Gastroesophageal sphincter (tissue), 4 donors: ENCODE measurements at regions not wholly inside any gene's neighbourhood (a gene's known extent, or its start where the extent isn't known, plus 50 kb on each side); places are given as distances from the start of the nearest gene placed in this dataset.

ENCODE experiments used
- ATAC-seq: fragments of 150-250 bp; one replicate; pipeline ENCODE4 v1.9.1; 2016; ENCODE audit warnings: mild to moderate bottlenecking, moderate library complexity
- H3K27ac ChIP-seq, 4 donors: fragments of 200-600 bp; sonication (generic) in 3 of 4; 1 replicate in 3 of 4; 2 replicates in 1 of 4; pipeline ENCODE4 v1.5.1; 2016 to 2019
- H3K27me3 ChIP-seq: fragments of 200-600 bp; sonication (generic); one replicate; pipeline ENCODE4 v1.5.1; 2019
- H3K36me3 ChIP-seq, 2 donors: fragments of 200-600 bp; sonication (generic); one replicate each; pipeline ENCODE4 v1.5.1; 2019; ENCODE audit warnings: control low read depth in 1 of 2
- H3K4me1 ChIP-seq, 3 donors: fragments of 200-600 bp; sonication (generic); 1 replicate in 2 of 3; 2 replicates in 1 of 3; pipeline ENCODE4 v1.5.1; 2016 to 2019; ENCODE audit warnings: control low read depth in 2 of 3
- H3K4me3 ChIP-seq, 2 donors: fragments of 200-600 bp; sonication (generic); one replicate each; pipeline ENCODE4 v1.5.1; 2019; ENCODE audit warnings: mild to moderate bottlenecking in 1 of 2, moderate library complexity in 1 of 2
- H3K9me3 ChIP-seq, 3 donors: fragments of 200-600 bp; sonication (generic); one replicate each; pipeline ENCODE4 v1.5.1; 2017 to 2019; ENCODE audit warnings: control low read depth in 2 of 3
- CTCF ChIP-seq, 4 experiments: fragments of 200-600 bp in 2 of 4; fragments of 450-650 bp in 2 of 4; sonication (generic) in 1 of 4; IDR thresholded peaks; one replicate each; pipeline ENCODE4 v1.5.1; 2017 to 2019; ENCODE audit warnings: antibody characterized with exemption in 4 of 4, mild to moderate bottlenecking in 2 of 4, moderate library complexity in 2 of 4
- EP300 ChIP-seq: sonication (generic); formaldehyde crosslinking; IDR thresholded peaks from one replicate; pipeline ENCODE4 v1.6.1; 2017; ENCODE audit warnings: antibody characterized with exemption, mild to moderate bottlenecking
- POLR2A ChIP-seq, 2 donors: fragments of 450-650 bp; IDR thresholded peaks; one replicate each; pipeline ENCODE4 v1.6.1; 2017; ENCODE audit warnings: antibody characterized with exemption in 2 of 2, mild to moderate bottlenecking in 2 of 2, moderate library complexity in 1 of 2
- POLR2AphosphoS5 ChIP-seq: sonication (generic); formaldehyde crosslinking; IDR thresholded peaks from one replicate; pipeline ENCODE4 v1.6.1; 2017; ENCODE audit warnings: antibody characterized with exemption
- WGBS, 2 donors: methylation state at CpG; one replicate each; pipeline ENCODE4 v1.1.5; 2018; ENCODE audit warnings: low coverage in 1 of 2; 5-methylcytosine and 5-hydroxymethylcytosine counted together

- peaks cover 0 to 5% (median 0%) of the 10 kb centered on the region in 3 donors for H3K4me1 ChIP-seq
- no peaks in the 10 kb centered on the region for H3K9me3 ChIP-seq
- no peak overlapping the region for H3K27ac ChIP-seq
- 93% methylated on average over 2 of the region's 7 CpGs; no CpG with 5 or more reads in 1 of the 2 donors for WGBS, 2 donors
- ATAC-seq: no peak
- no peak for TF ChIP-seq EP300
- TF ChIP-seq POLR2AphosphoS5: no peak
- no peak for TF ChIP-seq CTCF (IDR thresholded peaks at IDR 0.05)
- no peak for TF ChIP-seq POLR2A (IDR thresholded peaks at IDR 0.05)
- H3K36me3 ChIP-seq: no peaks in the 10 kb centered on the region
- no peak overlapping the region for H3K4me3 ChIP-seq
- no peaks in the 10 kb centered on the region for H3K27me3 ChIP-seq
Measured at GRCh38 chr10:47187592-47187991, 112.4 kb upstream of the GDF10 start.

GRCh38 chr10:47188156-47188555, 111.8 kb upstream of the GDF10 start:
- no peak for ATAC-seq
- Histone ChIP-seq H3K27me3 (no peaks in the 10 kb centered on the region), H3K4me1 (peaks cover 0 to 1% (median 0%) of the 10 kb centered on the region in 3 donors), H3K4me3 (no peak overlapping the region), H3K36me3 (no peaks in the 10 kb centered on the region), H3K9me3 (no peaks in the 10 kb centered on the region), H3K27ac (no peak overlapping the region)
- WGBS, 2 donors: 100% methylated on average over 1 of the region's 3 CpGs; no CpG with 5 or more reads in 1 of the 2 donors
- TF ChIP-seq POLR2A (IDR thresholded peaks at IDR 0.05) (no peak), POLR2AphosphoS5 (no peak)

- H3K9me3 ChIP-seq: no peaks in the 10 kb centered on the region
- TF ChIP-seq POLR2AphosphoS5 (no peak), POLR2A (IDR thresholded peaks at IDR 0.05) (no peak), CTCF (IDR thresholded peaks at IDR 0.05) (no peak), EP300 (no peak)
- ATAC-seq: no peak
- 62% methylated on average over 2 of the region's 6 CpGs; no CpG with 5 or more reads in 1 of the 2 donors for WGBS, 2 donors
- H3K4me3 ChIP-seq: no peak overlapping the region
- H3K36me3 ChIP-seq: no peaks in the 10 kb centered on the region
- H3K4me1 ChIP-seq: no peaks in the 10 kb centered on the region
- H3K27ac ChIP-seq: no peak overlapping the region
- H3K27me3 ChIP-seq: no peaks in the 10 kb centered on the region
Measured at GRCh38 chr10:47189802-47190201, 110.2 kb upstream of the GDF10 start.

GRCh38 chr10:47190301-47190700, 109.7 kb upstream of the GDF10 start:
- WGBS, 2 donors: 82 to 88% methylated on average over 5 of the region's 5 CpGs
- H3K36me3 ChIP-seq: no peaks in the 10 kb centered on the region

GRCh38 chr10:47190802-47191450, 109.1 kb upstream of the GDF10 start:
- H3K36me3 ChIP-seq: no peaks in the 10 kb centered on the region
- no peaks in the 10 kb centered on the region for H3K4me1 ChIP-seq
- no peaks in the 10 kb centered on the region for H3K27me3 ChIP-seq
- 93 to 100% methylated on average over 2 to 3 of the region's 5 CpGs for WGBS, 2 donors
- ATAC-seq: no peak
- TF ChIP-seq POLR2A (IDR thresholded peaks at IDR 0.05) (no peak), EP300 (no peak), CTCF (IDR thresholded peaks at IDR 0.05) (no peak), POLR2AphosphoS5 (no peak)
- H3K27ac ChIP-seq: no peak overlapping the region
- no peaks in the 10 kb centered on the region for H3K9me3 ChIP-seq
- H3K4me3 ChIP-seq: no peak overlapping the region

More at GRCh38 chr10:47190301-47190700, 109.7 kb upstream of the GDF10 start:
- Histone ChIP-seq H3K27ac (no peak overlapping the region), H3K27me3 (no peaks in the 10 kb centered on the region), H3K4me1 (no peaks in the 10 kb centered on the region), H3K9me3 (no peaks in the 10 kb centered on the region), H3K4me3 (no peak overlapping the region)
- no peak for ATAC-seq
- TF ChIP-seq POLR2A (IDR thresholded peaks at IDR 0.05): no peak
- TF ChIP-seq EP300: no peak
- TF ChIP-seq POLR2AphosphoS5: no peak
- no peak for TF ChIP-seq CTCF (IDR thresholded peaks at IDR 0.05)
